ENCODE measurements at regions not wholly inside any gene's neighbourhood (a gene's known extent, or its start where the extent isn't known, plus 50 kb on each side); places are given as distances from the start of the nearest gene placed in this dataset.

DNA sequence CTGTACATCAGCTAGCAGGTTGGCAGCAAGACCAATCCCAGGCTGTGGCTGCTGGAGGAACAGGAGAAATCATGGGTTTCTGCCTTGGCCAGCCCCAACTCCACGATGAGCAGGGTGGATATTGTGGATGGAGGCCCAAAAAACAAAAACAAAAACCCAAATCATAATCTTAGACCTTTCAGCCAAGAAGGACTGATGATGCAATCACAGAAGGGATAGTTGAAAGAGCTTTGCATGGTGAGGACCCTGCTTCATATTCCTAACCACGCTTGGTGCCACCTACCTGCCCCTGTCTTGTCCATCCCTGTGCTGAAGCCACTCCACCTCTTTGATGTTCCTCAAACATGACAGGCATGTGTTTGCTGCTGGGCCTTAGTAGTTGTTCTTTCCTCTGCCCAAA, 68.8 kb upstream of the CT45A1 start:
- ChIA-PET POLR2A (no interaction called here), CTCF (no interaction called here)
- intact Hi-C loops (cut with micrococcal nuclease; ENCODE audit: unreplicated experiment) = no loop called here
- Mint-ChIP-seq H3K27ac (ENCODE audit: unreplicated experiment) (no peak overlapping the region), H3K36me3 (ENCODE audit: insufficient read depth, unreplicated experiment) (no peaks in the 10 kb centered on the region), H3K4me3 (ENCODE audit: unreplicated experiment) (no peak overlapping the region), H3K4me1 (ENCODE audit: low read depth, unreplicated experiment) (no peaks in the 10 kb centered on the region), H3K27me3 (ENCODE audit: insufficient read depth, unreplicated experiment) (no peaks in the 10 kb centered on the region), H3K9me3 (ENCODE audit: unreplicated experiment) (no peaks in the 10 kb centered on the region)
- H3K4me3 ChIP-seq (ENCODE audit: low read depth, low read length) = no peak overlapping the region
- no peaks in the 10 kb centered on the region for H3K27me3 ChIP-seq (replicated peaks; ENCODE audit: control insufficient read depth, insufficient read depth, low read length)
- H3K9me3 ChIP-seq = no peaks in the 10 kb centered on the region
- TF ChIP-seq CTCF (IDR thresholded peaks at IDR 0.05; ENCODE audit: insufficient read depth in 1 of 2, low read depth in 1 of 2, low read length in 1 of 2, severe bottlenecking in 1 of 2, unreplicated experiment in 1 of 2) = no peak
- no peaks in the 10 kb centered on the region for H3K36me3 ChIP-seq (ENCODE audit: control insufficient read depth, insufficient read depth, low read length)
- DNase-seq = no peak
- BruUV-seq (replicated peaks) = no TSS peak
- H3K4me1 ChIP-seq = no peaks in the 10 kb centered on the region

GRCh38 chrX:135649029-135649428, 64.4 kb upstream of the CT45A1 start:
- ChIA-PET POLR2A (no interaction called here), CTCF (no interaction called here)
- intact Hi-C loops (cut with micrococcal nuclease; ENCODE audit: unreplicated experiment) = no loop called here
- Mint-ChIP-seq H3K4me1 (ENCODE audit: low read depth, unreplicated experiment) (no peaks in the 10 kb centered on the region), H3K36me3 (ENCODE audit: insufficient read depth, unreplicated experiment) (no peaks in the 10 kb centered on the region), H3K27me3 (ENCODE audit: insufficient read depth, unreplicated experiment) (no peaks in the 10 kb centered on the region), H3K4me3 (ENCODE audit: unreplicated experiment) (no peak overlapping the region), H3K9me3 (ENCODE audit: unreplicated experiment) (no peaks in the 10 kb centered on the region), H3K27ac (ENCODE audit: unreplicated experiment) (no peak overlapping the region)
- no peak for TF ChIP-seq CTCF (IDR thresholded peaks at IDR 0.05; ENCODE audit: insufficient read depth in 1 of 2, low read depth in 1 of 2, low read length in 1 of 2, severe bottlenecking in 1 of 2, unreplicated experiment in 1 of 2)
- BruUV-seq (replicated peaks) = no TSS peak
- DNase-seq = no peak
- Histone ChIP-seq H3K27me3 (replicated peaks; ENCODE audit: control insufficient read depth, insufficient read depth, low read length) (no peaks in the 10 kb centered on the region), H3K9me3 (no peaks in the 10 kb centered on the region), H3K36me3 (ENCODE audit: control insufficient read depth, insufficient read depth, low read length) (no peaks in the 10 kb centered on the region), H3K4me3 (ENCODE audit: low read depth, low read length) (no peak overlapping the region), H3K4me1 (no peaks in the 10 kb centered on the region)

DNA sequence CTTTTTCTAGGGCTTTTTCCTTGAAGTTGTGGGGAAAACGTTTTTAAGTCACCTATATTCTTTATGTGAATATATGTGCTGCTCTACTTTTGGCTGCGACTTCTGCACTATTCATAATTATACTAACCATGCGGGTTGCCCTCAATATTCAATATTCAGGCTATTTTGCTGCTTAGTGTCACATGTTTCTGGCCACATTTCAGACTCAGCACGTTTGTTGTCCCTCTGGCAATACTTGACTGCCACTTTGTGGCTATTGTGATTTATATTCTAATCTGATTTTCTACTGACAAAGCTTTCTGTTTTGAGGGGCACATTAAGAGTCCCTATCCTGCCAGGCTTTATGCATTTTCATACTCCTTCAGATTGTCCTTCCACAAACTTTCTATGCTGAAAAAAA, 63.9 kb upstream of the CT45A1 start:
- no peak for DNase-seq
- Histone ChIP-seq H3K4me3 (ENCODE audit: low read depth, low read length) (no peak overlapping the region), H3K27me3 (replicated peaks; ENCODE audit: control insufficient read depth, insufficient read depth, low read length) (no peaks in the 10 kb centered on the region), H3K9me3 (no peaks in the 10 kb centered on the region), H3K36me3 (ENCODE audit: control insufficient read depth, insufficient read depth, low read length) (no peaks in the 10 kb centered on the region), H3K4me1 (no peaks in the 10 kb centered on the region)
- BruUV-seq (replicated peaks) = no TSS peak
- ChIA-PET CTCF (no interaction called here), POLR2A (no interaction called here)
- no peaks in the 10 kb centered on the region for H3K4me1 Mint-ChIP-seq (ENCODE audit: low read depth, unreplicated experiment)
- no peaks in the 10 kb centered on the region for H3K27me3 Mint-ChIP-seq (ENCODE audit: insufficient read depth, unreplicated experiment)
- TF ChIP-seq CTCF (IDR thresholded peaks at IDR 0.05; ENCODE audit: insufficient read depth in 1 of 2, low read depth in 1 of 2, low read length in 1 of 2, severe bottlenecking in 1 of 2, unreplicated experiment in 1 of 2) = no peak
- intact Hi-C loops (cut with micrococcal nuclease; ENCODE audit: unreplicated experiment) = no loop called here
- H3K9me3 Mint-ChIP-seq (ENCODE audit: unreplicated experiment) = no peaks in the 10 kb centered on the region
- no peaks in the 10 kb centered on the region for H3K36me3 Mint-ChIP-seq (ENCODE audit: insufficient read depth, unreplicated experiment)
- no peak overlapping the region for H3K4me3 Mint-ChIP-seq (ENCODE audit: unreplicated experiment)
- no peak overlapping the region for H3K27ac Mint-ChIP-seq (ENCODE audit: unreplicated experiment)

Measured in Caco-2 (cell line).